GM12878 (cell line): ENCODE measurements at regions not wholly inside any gene's neighbourhood (a gene's known extent, or its start where the extent isn't known, plus 50 kb on each side); places are given as distances from the start of the nearest gene placed in this dataset.

ENCODE experiments used
- CEBPZ ChIP-seq: fragments of 150-350 bp; IDR thresholded peaks from 2 replicates; pipeline ENCODE4 v1.6.1; 2016; ENCODE audit warnings: low read depth, low read length
- E4F1 ChIP-seq: fragments of 450-650 bp; IDR thresholded peaks from 2 replicates; pipeline ENCODE4 v1.6.1; 2018; ENCODE audit warnings: borderline replicate concordance, mild to moderate bottlenecking; ENCODE audit not compliant: partially characterized antibody
- IRF4 ChIP-seq: IDR thresholded peaks from 2 replicates; pipeline ENCODE4 v1.6.1; 2011; ENCODE audit warnings: low read depth, low read length
- IRF5 ChIP-seq: fragments of 450-650 bp; IDR thresholded peaks from 2 replicates; pipeline ENCODE4 v1.6.1; 2017; ENCODE audit warnings: borderline replicate concordance
- JUNB ChIP-seq: IDR thresholded peaks from 2 replicates; pipeline ENCODE4 v1.6.1; 2016; ENCODE audit warnings: antibody characterized with exemption, mild to moderate bottlenecking
- NFYA ChIP-seq: IDR thresholded peaks from 2 replicates; pipeline ENCODE4 v1.6.1; 2011; ENCODE audit warnings: low read depth, mild to moderate bottlenecking, low read length, improper control_type of control experiment, borderline replicate concordance
- NR2C2 ChIP-seq: IDR thresholded peaks from 2 replicates; pipeline ENCODE4 v1.6.1; 2011; ENCODE audit warnings: borderline replicate concordance, low read depth; ENCODE audit not compliant: control insufficient read depth, insufficient read length
- SREBF1 ChIP-seq: IDR thresholded peaks from 2 replicates; pipeline ENCODE4 v1.6.1; 2012; ENCODE audit warnings: mild to moderate bottlenecking, low read length
- STAT3 ChIP-seq: IDR thresholded peaks from 2 replicates; pipeline ENCODE4 v1.6.1; 2011; ENCODE audit warnings: low read depth, low read length, improper control_type of control experiment
- ZSCAN29 ChIP-seq: fragments of 450-650 bp; IDR thresholded peaks from 2 replicates; pipeline ENCODE4 v1.6.1; 2017; ENCODE audit warnings: mild to moderate bottlenecking, moderate library complexity

GRCh38 chr3:177589041-177589650 is 391.9 kb upstream of the TBL1XR1 start (continued):
- TF ChIP-seq CEBPZ (no peak), IRF4 (no peak), SREBF1 (no peak), JUNB (no peak), IRF5 (no peak), ZSCAN29 (no peak), NFYA (no peak), STAT3 (no peak), E4F1 (no peak), NR2C2 (no peak)
